GM18951 (cell line): ENCODE measurements at regions not wholly inside any gene's neighbourhood (a gene's known extent, or its start where the extent isn't known, plus 50 kb on each side); places are given as distances from the start of the nearest gene placed in this dataset.

ENCODE experiments used
- POLR2A ChIP-seq: IDR thresholded peaks from 4 replicates; pipeline ENCODE4 v1.6.1; 2011; ENCODE audit warnings: mild to moderate bottlenecking; ENCODE audit not compliant: insufficient read length, insufficient read depth; ENCODE audit errors: extremely low read depth
- in situ Hi-C: fragments of 300-500 bp; cut with MboI; formaldehyde crosslinking; loops from one replicate; pipeline ENCODE4 v1.12.0; 2022; ENCODE audit warnings: low sequenced_read_pairs, mixed read lengths, inconsistent platforms; ENCODE audit not compliant: unreplicated experiment

- in situ Hi-C loops, result no loop called here
- no peak for TF ChIP-seq POLR2A
These were observed 722.6 kb downstream of the TLR4 start for GRCh38 chr9:118426772-118427171.

GRCh38 chr9:118438810-118439209, 734.6 kb downstream of the TLR4 start:
- in situ Hi-C loops, result no loop called here

GRCh38 chr9:118439441-118439840, 735.2 kb downstream of the TLR4 start:
- in situ Hi-C loops, result no loop called here
- TF ChIP-seq POLR2A, result no peak

More at GRCh38 chr9:118438810-118439209, 734.6 kb downstream of the TLR4 start:
- no peak for TF ChIP-seq POLR2A

DNA sequence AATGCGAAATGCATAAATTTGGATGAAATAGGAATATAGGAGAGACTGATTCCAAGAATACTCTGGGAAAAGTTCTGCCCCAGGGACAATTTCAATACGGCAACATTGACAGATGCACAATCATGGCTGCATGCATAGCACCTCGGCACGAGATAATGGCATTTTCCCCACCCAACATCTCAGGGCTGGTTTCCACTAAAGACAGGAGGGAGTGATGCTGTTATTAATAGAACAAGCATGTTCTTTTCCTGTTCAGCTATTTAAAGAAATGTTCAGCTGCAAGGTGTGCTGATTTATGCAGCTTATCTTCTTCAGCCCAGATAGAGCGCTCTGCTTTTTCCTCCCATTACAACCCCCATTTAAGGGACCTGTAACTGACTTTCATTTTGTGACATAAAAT, 740.2 kb downstream of the TLR4 start:
- no peak for TF ChIP-seq POLR2A
- in situ Hi-C loops, result no loop called here

DNA sequence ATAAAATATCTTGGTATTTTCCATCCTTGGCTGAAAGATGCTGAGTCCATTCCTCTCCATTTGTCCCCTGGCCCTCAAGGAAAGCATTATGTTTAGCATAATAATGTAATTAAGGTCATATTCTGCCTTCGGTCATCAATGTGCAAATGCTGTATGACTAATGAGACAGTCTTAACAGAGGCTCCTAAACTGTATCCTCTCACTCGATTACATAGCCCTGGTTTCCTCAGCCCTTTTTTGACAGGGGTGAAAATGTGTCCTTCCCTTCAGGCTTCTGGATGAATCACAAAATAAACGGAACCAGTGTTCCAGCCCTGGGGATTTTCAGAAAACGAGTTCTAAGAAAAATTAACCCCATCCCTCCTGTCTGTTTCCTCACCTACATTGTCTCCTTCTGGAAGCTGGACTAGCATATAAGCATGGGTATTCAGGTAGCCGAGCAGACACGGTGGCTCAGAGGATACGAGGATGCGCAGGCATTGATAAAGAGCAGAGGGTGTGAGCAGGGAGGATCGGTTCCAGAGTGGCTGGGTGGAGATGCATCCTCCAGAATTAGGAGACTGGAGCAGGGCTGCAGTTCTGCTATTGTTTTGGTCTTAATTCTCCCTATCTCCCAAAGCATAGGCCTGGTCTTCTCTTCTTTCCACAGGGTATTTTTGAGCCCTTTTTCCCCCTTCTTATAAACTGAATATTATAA, 742.9 kb downstream of the TLR4 start:
- TF ChIP-seq POLR2A, result no peak
- in situ Hi-C loops, result no loop called here

- TF ChIP-seq POLR2A, result no peak
- in situ Hi-C loops, result no loop called here
These were observed 745.4 kb downstream of the TLR4 start for GRCh38 chr9:118449554-118449953.

- in situ Hi-C loops, result no loop called here
- no peak for TF ChIP-seq POLR2A
These were observed 751.1 kb downstream of the TLR4 start for GRCh38 chr9:118455259-118455658.

DNA sequence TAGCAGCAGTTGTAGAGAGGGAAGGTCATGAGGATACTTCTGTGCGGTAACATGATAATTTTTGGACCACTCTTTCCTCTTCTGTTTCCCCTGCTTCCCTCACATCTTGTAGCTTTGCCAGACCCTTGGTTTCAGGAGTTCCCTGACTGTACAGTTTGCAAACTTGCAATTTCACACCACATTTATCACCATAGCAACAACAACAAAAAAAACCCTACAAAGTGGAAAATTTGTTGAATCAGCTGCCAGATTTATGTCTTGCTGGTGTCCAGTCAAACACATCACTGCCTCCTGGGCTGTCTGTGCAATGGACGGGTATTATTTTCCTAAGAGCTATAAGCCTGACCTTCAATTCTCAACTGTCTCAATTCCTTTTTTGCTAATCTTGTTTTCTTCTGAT, 751.6 kb downstream of the TLR4 start:
- in situ Hi-C loops, result no loop called here
- no peak for TF ChIP-seq POLR2A

DNA sequence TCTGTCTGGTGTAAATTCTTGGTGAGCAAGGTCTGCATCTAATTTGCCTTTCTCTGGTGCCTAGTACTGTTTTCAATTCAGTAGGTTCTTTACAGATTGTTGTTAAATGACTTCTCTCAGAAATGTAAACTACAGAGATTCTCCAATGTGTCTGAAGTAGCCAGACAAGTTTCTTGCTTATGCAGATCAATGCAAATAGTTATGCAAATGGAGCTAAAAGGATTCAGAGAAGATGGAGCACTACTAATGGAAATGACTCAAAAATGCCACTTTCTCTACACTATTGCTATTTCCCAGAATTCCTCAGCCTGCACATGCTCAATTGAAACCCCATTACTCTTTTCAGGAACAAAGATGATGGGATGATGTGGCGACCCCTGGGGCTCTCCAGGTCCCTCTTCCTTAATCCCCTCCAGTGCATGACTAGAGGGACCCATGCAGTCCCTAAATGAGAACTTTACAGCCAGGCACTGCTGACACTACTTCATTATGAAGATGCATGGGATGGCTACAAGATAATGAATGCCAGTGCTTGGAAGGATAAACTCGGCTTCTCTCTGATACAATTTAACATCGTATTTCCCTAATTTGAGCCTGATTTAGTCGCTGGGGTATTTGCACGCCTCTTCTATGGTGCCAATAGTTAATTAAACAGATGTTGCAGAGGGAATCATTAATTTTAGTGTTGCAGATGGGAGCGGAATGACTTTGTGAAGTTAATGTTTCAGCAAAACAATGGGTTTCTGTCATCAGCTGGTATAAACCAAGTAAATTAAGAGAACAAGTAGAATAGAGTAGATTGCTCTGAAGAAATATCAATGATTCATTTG, 753.2 kb downstream of the TLR4 start:
- TF ChIP-seq POLR2A, result no peak
- in situ Hi-C loops, result no loop called here

DNA sequence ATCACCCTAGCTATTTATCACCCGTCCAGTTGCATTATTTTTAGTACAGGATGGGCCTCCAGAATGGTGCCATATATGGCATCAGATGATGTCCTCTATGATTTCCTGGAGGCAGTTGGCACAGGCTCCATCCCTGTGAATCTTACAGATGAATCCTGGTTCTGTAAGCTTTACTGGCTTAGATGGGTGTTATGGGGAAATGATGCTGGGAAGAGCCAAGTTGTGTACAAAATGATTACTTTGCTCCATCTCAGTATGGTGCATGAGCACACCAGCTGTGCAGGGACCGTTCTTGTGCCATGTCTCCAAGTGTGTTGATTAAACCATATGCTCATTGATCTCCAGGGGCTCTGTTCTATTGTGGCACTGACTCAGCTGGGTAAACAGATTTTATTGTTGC, 755.7 kb downstream of the TLR4 start:
- in situ Hi-C loops, result no loop called here
- no peak for TF ChIP-seq POLR2A

DNA sequence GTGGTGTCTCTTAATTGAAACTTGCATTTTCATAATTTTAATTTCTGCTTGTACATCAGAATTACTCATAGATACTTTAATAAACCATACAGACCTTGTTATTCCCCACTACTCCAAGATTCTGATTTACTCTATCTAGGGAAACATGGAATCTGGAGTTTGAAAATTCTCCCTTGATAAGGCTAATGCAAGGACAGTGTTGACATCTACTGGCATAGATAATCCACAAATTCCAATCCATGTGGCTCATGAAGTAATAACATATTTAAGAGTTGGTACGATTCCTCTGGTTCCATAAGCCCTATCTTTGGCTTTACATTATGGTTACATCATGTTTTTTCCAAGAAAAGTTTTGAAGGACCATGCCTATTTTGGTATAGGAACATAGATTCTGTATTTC, 759.2 kb downstream of the TLR4 start:
- in situ Hi-C loops, result no loop called here
- no peak for TF ChIP-seq POLR2A

- no peak for TF ChIP-seq POLR2A
- in situ Hi-C loops, result no loop called here
These were observed 769.3 kb downstream of the TLR4 start for GRCh38 chr9:118473521-118473920.

- in situ Hi-C loops, result no loop called here
- TF ChIP-seq POLR2A, result no peak
These were observed 774.5 kb downstream of the TLR4 start for GRCh38 chr9:118478752-118479151.

- in situ Hi-C loops, result no loop called here
These were observed 778.1 kb downstream of the TLR4 start for GRCh38 chr9:118482306-118482705.

More at GRCh38 chr9:118482306-118482705, 778.1 kb downstream of the TLR4 start:
- no peak for TF ChIP-seq POLR2A
